IMR-90 (cell line): ENCODE measurements at regions not wholly inside any gene's neighbourhood (a gene's known extent, or its start where the extent isn't known, plus 50 kb on each side); places are given as distances from the start of the nearest gene placed in this dataset.

Source experiments
- ATAC-seq: fragments of 200-7000 bp; cut with Tn5 transposase; 2 replicates; pipeline ENCODE4 v1.9.1; 2020; ENCODE audit warnings: low read depth, mild to moderate bottlenecking, moderate library complexity
- BruUV-seq: library from RNA; stranded (reverse); fragments of 400-500 nt; replicated peaks from 2 replicates; lab custom pipeline; 2021; lab: Mats Ljungman, UMichigan
- CTCF ChIA-PET: fragments of 300-600 bp; formaldehyde crosslinking; extraction: SDS; loops from one replicate; lab custom pipeline; 2021; ENCODE audit warnings: antibody characterized with exemption; lab: Yijun Ruan, JAX
- POLR2A ChIA-PET: fragments of 300-600 bp; sonication (Branson Sonifier 250); formaldehyde crosslinking; loops from one replicate; lab custom pipeline; 2022; ENCODE audit warnings: antibody characterized with exemption; ENCODE audit not compliant: unreplicated experiment; lab: Charles Lee
- DNase-seq: peaks from one replicate; pipeline ENCODE4 v3.0.0; 2013
- H2AFZ ChIP-seq: replicated peaks from 2 replicates; pipeline ENCODE3; 2013; ENCODE audit warnings: low read length, mild to moderate bottlenecking; ENCODE audit not compliant: poor library complexity
- H2AK5ac ChIP-seq: 2 replicates; pipeline ENCODE4 v1.6.1; 2013; ENCODE audit warnings: low read depth, low read length, inconsistent platforms
- H2AK9ac ChIP-seq: replicated peaks from 2 replicates; pipeline ENCODE3; 2013; ENCODE audit warnings: mild to moderate bottlenecking, low read depth, low read length, moderate library complexity; ENCODE audit not compliant: poor library complexity
- H2BK120ac ChIP-seq: 2 replicates; pipeline ENCODE4 v1.6.1; 2013; ENCODE audit warnings: low read depth, low read length, inconsistent platforms
- H2BK15ac ChIP-seq: 3 replicates; pipeline ENCODE4 v1.6.1; 2013; ENCODE audit warnings: low read depth, low read length, inconsistent platforms
- H2BK20ac ChIP-seq: 2 replicates; pipeline ENCODE4 v1.6.1; 2013; ENCODE audit warnings: low read depth, mild to moderate bottlenecking, inconsistent platforms, low read length, moderate library complexity
- H2BK5ac ChIP-seq: 2 replicates; pipeline ENCODE4 v1.6.1; 2013; ENCODE audit warnings: mild to moderate bottlenecking, low read depth, low read length, inconsistent platforms; ENCODE audit not compliant: poor library complexity, severe bottlenecking
- H3K14ac ChIP-seq: replicated peaks from 2 replicates; pipeline ENCODE4 v1.6.1; 2013; ENCODE audit warnings: low read depth, low read length, inconsistent platforms
- H3K18ac ChIP-seq: 2 replicates; pipeline ENCODE4 v1.6.1; 2013; ENCODE audit warnings: low read depth, low read length, control low read depth
- H3K23ac ChIP-seq: 2 replicates; pipeline ENCODE4 v1.6.1; 2013; ENCODE audit warnings: low read depth, low read length, inconsistent platforms
- H3K27ac ChIP-seq: 2 replicates; pipeline ENCODE4 v1.5.1; 2013; ENCODE audit warnings: mild to moderate bottlenecking, control low read depth, low read length; ENCODE audit not compliant: insufficient read depth
- H3K27me3 ChIP-seq: 2 replicates; pipeline ENCODE4 v1.6.1; 2013; ENCODE audit warnings: low read length; ENCODE audit not compliant: control insufficient read depth, insufficient read depth
- H3K36me3 ChIP-seq: 2 replicates; pipeline ENCODE4 v1.6.1; 2013; ENCODE audit warnings: low read length, mixed read lengths; ENCODE audit not compliant: control insufficient read depth, insufficient read depth
- H3K4ac ChIP-seq: 2 replicates; pipeline ENCODE4 v1.6.1; 2013; ENCODE audit warnings: low read depth, low read length, inconsistent platforms
- H3K4me1 ChIP-seq: 2 replicates; pipeline ENCODE4 v1.6.1; 2013; ENCODE audit warnings: low read length, mixed read lengths; ENCODE audit not compliant: control insufficient read depth, insufficient read depth
- H3K4me2 ChIP-seq: 2 replicates; pipeline ENCODE4 v1.6.1; 2013; ENCODE audit warnings: low read depth, mild to moderate bottlenecking, control low read depth, low read length, moderate library complexity
- H3K4me3 ChIP-seq: 2 replicates; pipeline ENCODE4 v1.5.1; 2013; ENCODE audit warnings: low read depth, mild to moderate bottlenecking, control low read depth, low read length, moderate library complexity; ENCODE audit not compliant: insufficient read depth
- H3K56ac ChIP-seq: 2 replicates; pipeline ENCODE4 v1.6.1; 2013; ENCODE audit warnings: low read length, inconsistent platforms; ENCODE audit not compliant: insufficient read depth; ENCODE audit errors: extremely low read depth
- H3K79me1 ChIP-seq, 2 experiments: 2 replicates each; pipeline ENCODE4 v1.6.1; 2013; ENCODE audit warnings: low read length in 2 of 2, inconsistent platforms in 1 of 2, low read depth in 1 of 2
- H3K9ac ChIP-seq: 2 replicates; pipeline ENCODE4 v1.6.1; 2013; ENCODE audit warnings: low read depth, low read length, control low read depth
- H3K9me1 ChIP-seq: 2 replicates; pipeline ENCODE4 v1.6.1; 2013; ENCODE audit warnings: low read length, inconsistent platforms; ENCODE audit not compliant: insufficient read depth
- H3K9me3 ChIP-seq: 2 replicates; pipeline ENCODE4 v1.6.1; 2013; ENCODE audit warnings: low read length; ENCODE audit not compliant: control insufficient read depth, insufficient read depth
- H4K20me1 ChIP-seq: 2 replicates; pipeline ENCODE4 v1.6.1; 2013; ENCODE audit warnings: low read length, inconsistent platforms; ENCODE audit not compliant: insufficient read depth
- H4K5ac ChIP-seq: 2 replicates; pipeline ENCODE4 v1.6.1; 2013; ENCODE audit warnings: mild to moderate bottlenecking, low read depth, low read length, control low read depth
- H4K8ac ChIP-seq, 2 experiments: 2 replicates each; pipeline ENCODE4 v1.6.1; 2013; ENCODE audit warnings: low read depth in 2 of 2, low read length in 2 of 2, control low read depth in 1 of 2, inconsistent platforms in 1 of 2
- H4K91ac ChIP-seq: 2 replicates; pipeline ENCODE4 v1.6.1; 2013; ENCODE audit warnings: low read depth, low read length, inconsistent platforms; ENCODE audit not compliant: insufficient read depth
- RAD21 ChIP-seq: IDR thresholded peaks from 2 replicates; pipeline ENCODE4 v1.6.1; 2012; ENCODE audit warnings: low read length, improper control_type of control experiment
- RFX5 ChIP-seq: IDR thresholded peaks from 2 replicates; pipeline ENCODE4 v1.8.0; 2012; ENCODE audit warnings: low read depth, mild to moderate bottlenecking, low read length, moderate library complexity
- WGBS, 2 experiments: methylation state at CpG; one replicate each; pipeline versions ENCODE4 v1.1.5 to v1.1.7; 2013; ENCODE audit warnings: missing lambda C conversion rate in 2 of 2; ENCODE audit not compliant: insufficient read length in 1 of 2; ENCODE audit errors: extremely low coverage in 2 of 2; 5-methylcytosine and 5-hydroxymethylcytosine counted together
- dilution Hi-C: fragments of 300-500 bp; cut with HindIII; formaldehyde crosslinking; loops from one replicate; pipeline ENCODE4 v1.14.3; 2018; ENCODE audit warnings: low sequenced_read_pairs; ENCODE audit not compliant: unreplicated experiment
- in situ Hi-C: fragments of 300-500 bp; cut with MboI; formaldehyde crosslinking; loops from 3 replicates; pipeline ENCODE4 v1.14.3; 2019; ENCODE audit warnings: low sequenced_read_pairs, inconsistent platforms, mixed read lengths
- intact Hi-C: fragments of 100-400 bp; cut with micrococcal nuclease; formaldehyde crosslinking; loops from 2 replicates; pipeline ENCODE4 v1.10.0; 2022

GRCh38 chr14:59015482-59015881 lies 173.0 kb upstream of the DAAM1 start:
- no peak overlapping the region for H3K4ac ChIP-seq
- H4K5ac ChIP-seq = no peak overlapping the region
- intact Hi-C loops (no loop called here), dilution Hi-C loops (no loop called here), in situ Hi-C loops (no loop called here)
- no peak overlapping the region for H3K27ac ChIP-seq
- no peak overlapping the region for H2BK15ac ChIP-seq
- H2AK9ac ChIP-seq = no peak overlapping the region
- H3K9me1 ChIP-seq = peaks cover 4% of the 10 kb centered on the region; the same call in 1 of the 2 replicates
- H4K91ac ChIP-seq = no peak overlapping the region
- no peak overlapping the region for H3K23ac ChIP-seq
- no peak overlapping the region for H3K4me2 ChIP-seq
- no peak overlapping the region; the same call in 1 of the 2 replicates for H2AK5ac ChIP-seq
- no peak overlapping the region for H4K8ac ChIP-seq
- H3K4me1 ChIP-seq = no peaks in the 10 kb centered on the region
- WGBS, 2 experiments = 100% methylated on average over 1 of the region's 3 CpGs; no CpG with 5 or more reads in 1 of the 2 experiments
- no peak overlapping the region for H3K56ac ChIP-seq
- POLR2A ChIA-PET = no interaction called here
- H3K4me3 ChIP-seq = no peak overlapping the region
- ATAC-seq (no peak), DNase-seq (no peak)
- no peak overlapping the region for H2AFZ ChIP-seq
- no peak overlapping the region for H2BK20ac ChIP-seq
- no TSS peak for BruUV-seq
- TF ChIP-seq RAD21 (no peak), RFX5 (no peak)
- no peaks in the 10 kb centered on the region for H3K27me3 ChIP-seq
- no peak overlapping the region for H2BK5ac ChIP-seq
- no peaks in the 10 kb centered on the region for H3K79me1 ChIP-seq
- H3K14ac ChIP-seq = no peak overlapping the region
- peaks cover 9% of the 10 kb centered on the region for H3K9me3 ChIP-seq
- no peaks in the 10 kb centered on the region for H3K36me3 ChIP-seq
- H4K20me1 ChIP-seq = no peaks in the 10 kb centered on the region
- H2BK120ac ChIP-seq = no peak overlapping the region
- CTCF ChIA-PET = no interaction called here
- H3K18ac ChIP-seq = no peak overlapping the region
- H3K9ac ChIP-seq = no peak overlapping the region
